Activated T-cell treated with anti-CD3 and anti-CD28 coated beads for 1 hour (primary cell): ENCODE measurements at regions not wholly inside any gene's neighbourhood (a gene's known extent, or its start where the extent isn't known, plus 50 kb on each side); places are given as distances from the start of the nearest gene placed in this dataset.

ENCODE experiments used
- DNase-seq: peaks from one replicate; pipeline ENCODE4 v3.0.0-alpha.2; 2020; ENCODE audit warnings: low read depth

- no peak for DNase-seq
Observed at GRCh38 chr22:48675141-48675829, 1152.4 kb downstream of the BRD1 start.

DNA sequence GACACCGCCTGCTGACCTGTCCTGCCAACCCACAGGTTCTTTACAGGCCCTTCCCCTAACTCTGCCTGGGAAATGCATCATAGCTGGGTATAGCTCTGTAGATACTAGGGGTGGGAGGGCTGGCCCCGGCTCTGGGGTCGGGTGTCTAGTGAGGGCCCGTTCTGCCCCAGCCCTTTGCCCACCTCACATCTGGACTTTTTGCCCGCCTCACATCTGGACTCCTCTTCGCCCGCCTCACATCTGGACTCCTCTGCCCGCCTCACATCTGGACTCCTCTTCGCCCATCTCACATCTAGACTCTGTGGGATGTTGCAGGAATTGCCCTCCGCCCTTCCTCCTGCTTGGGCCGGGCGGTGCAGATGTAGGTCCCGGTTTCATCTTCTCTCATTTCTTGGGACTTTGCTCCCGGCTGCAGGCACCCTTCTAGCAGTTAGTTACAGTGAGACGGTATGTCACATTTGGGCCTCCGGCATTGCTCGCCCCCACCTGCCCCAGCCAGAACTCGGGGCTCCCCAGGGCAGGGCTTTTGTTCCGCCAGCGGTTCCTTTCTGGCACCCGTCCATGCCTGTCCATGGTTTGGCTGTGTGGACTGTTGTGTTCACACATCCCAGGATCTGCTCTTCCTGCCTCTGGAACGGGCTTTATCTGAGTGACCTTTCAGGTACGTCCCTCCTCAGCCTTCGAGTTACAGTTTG is 1153.7 kb downstream of the BRD1 start:
- no peak for DNase-seq

- no peak for DNase-seq
Observed at GRCh38 chr22:48672387-48672786, 1155.3 kb downstream of the BRD1 start.

GRCh38 chr22:48670731-48671130 is 1156.9 kb downstream of the BRD1 start:
- no peak for DNase-seq

- DNase-seq: no peak
Observed at GRCh38 chr22:48669986-48670716, 1157.5 kb downstream of the BRD1 start.

DNA sequence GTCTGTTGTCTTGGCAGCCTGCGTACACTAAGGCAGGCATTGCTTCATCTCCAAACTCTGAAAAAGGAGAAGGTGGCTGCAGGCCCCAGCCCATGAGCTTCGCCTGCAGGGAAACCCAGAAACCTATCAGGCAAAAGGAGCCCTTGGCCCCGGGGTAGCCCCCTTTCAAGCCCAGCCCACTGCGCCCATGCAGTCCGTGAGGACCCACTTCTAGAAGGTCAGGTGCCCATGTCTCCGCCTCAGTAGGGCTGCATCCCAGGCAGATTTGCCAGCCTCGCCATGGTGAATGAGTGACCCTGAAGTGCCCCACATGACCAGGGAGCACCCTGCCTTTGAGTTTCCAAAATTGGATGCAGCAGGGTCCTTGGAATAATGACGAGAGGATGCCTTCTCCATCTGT is 1158.4 kb downstream of the BRD1 start:
- no peak for DNase-seq

DNA sequence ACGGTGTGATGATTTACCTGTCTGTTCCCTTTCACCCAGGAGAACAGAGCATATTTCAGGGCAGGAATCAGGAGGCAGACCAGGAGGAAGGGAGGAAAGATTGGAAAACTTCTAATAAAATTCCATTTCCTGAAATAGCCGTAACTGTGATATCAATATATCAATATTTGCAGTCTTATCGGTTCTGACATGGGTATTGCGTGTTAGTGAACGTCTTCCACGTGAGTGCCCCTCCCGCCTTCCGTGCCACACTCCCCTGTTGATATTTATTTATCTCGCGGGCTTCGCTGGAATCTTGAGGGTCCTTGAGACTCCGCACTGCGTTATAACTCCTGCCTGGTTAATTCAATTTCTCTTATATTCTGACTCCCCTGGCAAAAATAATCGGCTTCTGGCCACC is 1160.4 kb downstream of the BRD1 start:
- no peak for DNase-seq

DNA sequence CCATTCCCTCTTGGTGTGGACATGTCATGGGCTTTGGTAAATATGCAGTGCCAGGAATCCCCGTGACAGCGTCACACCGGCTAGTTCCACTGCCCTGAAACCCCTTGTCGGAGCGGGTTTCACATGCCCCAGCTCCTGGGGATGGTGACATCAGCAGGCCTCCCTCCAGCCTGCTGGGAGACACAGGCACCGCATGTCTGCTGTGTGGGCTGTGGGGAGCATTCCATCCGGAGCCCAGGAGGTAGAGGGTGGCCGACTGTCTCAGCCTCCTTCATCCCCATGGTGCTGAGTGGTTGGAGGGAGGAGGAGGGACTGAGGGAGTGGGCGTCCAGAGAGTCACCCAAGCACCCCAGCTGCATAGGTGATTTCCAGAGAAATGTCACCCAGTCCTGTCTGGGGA is 1161.1 kb downstream of the BRD1 start:
- DNase-seq: no peak

- no peak for DNase-seq
Observed at GRCh38 chr22:48665311-48665995, 1162.2 kb downstream of the BRD1 start.

- no peak for DNase-seq
Observed at GRCh38 chr22:48664586-48664985, 1163.1 kb downstream of the BRD1 start.

GRCh38 chr22:48663297-48663696 is 1164.4 kb downstream of the BRD1 start:
- no peak for DNase-seq

DNA sequence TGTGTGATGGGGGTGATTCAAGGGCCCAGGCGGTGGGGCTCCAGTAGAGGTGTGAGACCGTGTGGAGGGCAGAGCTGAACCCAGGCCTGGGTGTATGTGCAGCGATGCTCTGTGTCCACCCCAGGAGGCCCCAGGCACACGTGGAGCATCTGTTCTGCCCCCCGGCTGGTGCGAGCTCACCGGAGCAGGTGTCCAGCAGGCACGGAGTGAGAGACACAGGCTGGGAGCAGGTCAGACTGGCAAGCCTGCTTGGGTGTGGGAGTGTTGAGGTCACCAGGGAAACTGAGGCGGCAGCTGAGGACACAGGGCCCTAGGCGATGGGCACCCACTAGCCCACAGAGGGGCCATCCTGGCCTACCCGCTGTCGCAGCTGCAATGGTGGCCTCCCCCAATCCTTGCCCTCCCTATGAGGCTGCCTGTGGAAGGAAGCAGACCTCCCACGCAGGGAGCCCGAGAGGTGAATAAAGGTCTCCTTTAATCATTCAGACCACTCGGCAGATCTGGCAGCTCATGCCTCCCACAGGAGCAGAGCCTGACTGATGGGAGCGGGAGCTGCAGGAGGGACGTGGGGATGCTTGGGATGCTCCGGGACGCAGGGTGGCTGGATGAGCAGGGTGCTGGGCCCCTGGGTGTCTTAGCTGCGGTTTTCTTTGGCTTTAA is 1165.1 kb downstream of the BRD1 start:
- no peak for DNase-seq

- DNase-seq: no peak
Observed at GRCh38 chr22:48661984-48662383, 1165.7 kb downstream of the BRD1 start.

DNA sequence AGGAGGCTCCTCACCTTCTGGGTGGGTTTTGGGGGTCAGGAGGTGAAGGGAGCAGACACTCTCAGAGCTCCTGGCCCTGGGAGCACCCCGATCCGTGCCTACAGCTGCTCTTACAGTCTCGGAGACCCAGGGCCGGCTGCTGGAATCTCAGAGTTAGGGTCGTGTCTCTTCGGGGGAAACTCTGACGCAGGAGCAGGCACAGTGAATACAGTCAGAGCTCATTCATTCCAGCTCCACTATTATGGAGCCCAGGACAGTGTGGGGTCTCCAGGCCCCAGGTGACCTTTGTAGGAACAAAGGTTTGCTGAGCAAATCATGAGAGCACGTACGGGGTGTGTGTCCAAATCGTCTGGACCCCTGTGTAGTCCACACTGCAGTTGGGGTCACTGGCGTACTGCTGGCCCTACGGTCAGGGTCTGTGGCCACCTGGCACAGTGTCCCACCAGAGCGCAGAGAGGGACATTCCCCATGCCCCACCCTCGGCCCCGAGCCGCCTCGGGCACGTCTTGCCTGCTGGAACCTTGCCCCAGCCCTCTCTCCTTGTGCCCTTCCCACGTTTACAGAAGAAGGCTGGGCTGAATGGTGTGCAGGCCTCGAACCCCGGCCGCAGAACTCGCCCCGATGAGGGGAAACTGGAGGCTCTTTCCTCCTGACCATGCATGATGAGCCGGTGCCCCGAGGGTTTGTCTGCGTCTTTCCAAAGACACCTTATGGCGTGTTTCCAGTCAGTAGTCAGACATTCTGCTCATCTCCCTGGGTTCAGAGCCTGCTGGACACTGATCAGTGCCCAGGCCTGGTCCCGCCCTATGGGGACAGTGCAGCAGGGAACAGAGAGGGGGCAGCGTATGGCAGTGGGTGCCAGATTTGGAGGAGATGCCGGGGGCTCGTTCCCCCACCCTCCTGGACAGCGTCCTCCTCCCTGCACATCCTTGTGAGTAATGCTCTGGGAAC is 1166.6 kb downstream of the BRD1 start:
- DNase-seq: no peak

DNA sequence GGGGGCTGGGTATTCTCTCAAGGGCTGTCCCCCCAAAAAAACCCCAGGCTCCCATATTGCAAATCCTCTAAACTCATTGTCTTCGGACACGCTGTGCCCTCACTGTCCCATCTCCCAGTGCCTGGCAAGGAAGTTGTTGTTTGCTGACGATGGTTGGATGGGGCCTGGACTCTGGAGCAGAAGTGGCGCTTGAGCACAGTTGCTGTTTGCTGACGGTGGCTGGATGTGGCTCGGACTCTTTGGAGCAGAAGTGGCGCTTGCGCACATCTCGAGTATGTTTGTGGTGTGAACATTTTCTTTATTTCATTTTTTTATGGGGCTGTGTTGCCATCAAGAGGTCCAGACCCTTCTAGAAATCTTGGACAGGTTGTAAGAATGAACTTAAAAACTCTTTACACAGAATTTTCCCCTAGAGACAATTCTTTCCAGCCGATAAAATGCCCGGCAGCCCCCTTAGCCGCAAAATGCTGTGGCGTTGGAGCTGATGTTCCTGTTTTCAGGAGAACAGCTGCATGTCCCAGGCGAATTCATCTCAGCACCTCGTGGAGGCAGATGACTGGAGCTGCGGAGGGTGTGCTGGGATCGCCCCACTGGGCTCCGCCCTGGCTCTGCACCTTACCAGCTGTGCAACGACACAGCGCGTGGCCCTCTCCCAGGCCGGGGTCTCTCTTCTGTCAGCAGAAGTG is 1167.4 kb downstream of the BRD1 start:
- no peak for DNase-seq

- no peak for DNase-seq
Observed at GRCh38 chr22:48659404-48659996, 1168.2 kb downstream of the BRD1 start.

DNA sequence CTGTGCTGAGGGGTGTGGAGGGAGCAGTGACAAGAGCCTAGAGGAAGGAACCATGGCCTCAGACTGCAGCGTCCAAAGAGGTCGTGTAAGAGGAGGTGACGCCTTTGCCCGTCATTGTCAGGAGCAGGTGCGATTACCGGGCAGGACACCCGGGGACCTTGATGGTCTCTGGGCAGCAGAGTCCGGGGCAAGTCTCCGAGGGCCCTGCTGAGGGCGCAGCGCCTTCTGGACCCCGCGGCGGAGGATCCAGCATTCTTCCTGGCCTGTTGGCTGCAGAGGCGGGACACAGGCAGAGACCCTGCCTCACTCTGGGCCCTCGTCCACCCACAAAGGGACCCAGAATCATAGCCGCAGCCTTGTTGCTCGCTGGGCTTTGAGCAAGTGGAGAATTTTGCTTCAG is 1168.8 kb downstream of the BRD1 start:
- DNase-seq: no peak

GRCh38 chr22:48658246-48658645 is 1169.4 kb downstream of the BRD1 start:
- DNase-seq: no peak

DNA sequence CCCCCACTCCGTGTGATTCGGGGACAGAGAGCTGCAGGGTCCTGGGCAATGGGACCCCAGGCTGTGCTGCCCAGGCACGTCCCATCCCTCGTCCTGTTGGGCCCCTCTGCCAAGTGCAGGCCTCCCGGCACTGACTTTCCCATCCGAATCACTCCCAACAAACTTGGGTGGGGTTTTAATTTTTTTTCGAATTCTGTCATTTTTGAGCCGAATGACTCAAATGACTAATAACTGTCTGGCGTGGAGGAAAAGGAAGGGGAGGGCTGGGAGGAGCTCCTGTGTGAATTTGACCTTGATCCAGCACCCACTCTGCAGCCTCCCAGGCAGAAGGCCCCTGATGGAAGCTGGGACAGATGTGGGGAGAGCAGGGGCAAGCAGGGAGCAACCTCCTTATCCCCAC is 1173.2 kb downstream of the BRD1 start:
- no peak for DNase-seq

DNA sequence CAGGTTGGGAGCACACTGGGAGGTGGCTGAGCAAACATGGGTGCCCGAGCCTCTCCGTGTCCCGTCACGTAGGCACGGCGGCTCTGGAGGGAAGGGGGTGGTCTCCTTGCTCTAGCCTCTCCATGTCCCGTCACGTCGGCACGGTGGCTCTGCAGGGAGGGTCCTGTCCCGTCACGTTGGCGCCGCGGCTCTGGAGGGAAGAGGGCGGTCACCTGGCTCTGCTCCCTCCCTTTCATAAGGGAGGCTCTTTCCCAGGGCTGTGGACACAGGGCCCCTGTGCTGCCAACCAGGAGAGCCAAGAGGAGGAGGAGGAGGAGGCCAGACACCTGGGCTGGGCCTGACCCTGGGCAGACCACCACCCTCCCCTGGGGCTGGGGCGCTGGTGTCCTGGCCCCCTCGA is 1173.7 kb downstream of the BRD1 start:
- no peak for DNase-seq
